ENCODE measurements at regions not wholly inside any gene's neighbourhood (a gene's known extent, or its start where the extent isn't known, plus 50 kb on each side); places are given as distances from the start of the nearest gene placed in this dataset.

GRCh38 chr6:146895101-146895771 is 296.5 kb downstream of the ADGB start:
- TF ChIP-seq POLR2A (IDR thresholded peaks at IDR 0.05; ENCODE audit: extremely low read depth, insufficient read length) (no peak), MYC (IDR thresholded peaks at IDR 0.05; ENCODE audit: low read depth, low read length) (no peak), MAX (IDR thresholded peaks at IDR 0.05; ENCODE audit: low read depth, low read length) (no peak), CTCF (IDR thresholded peaks at IDR 0.05; ENCODE audit: low read depth, low read length) (no peak)
- DNase-seq (ENCODE audit: low read depth), result no peak
- no peak overlapping the region for H3K4me3 ChIP-seq (ENCODE audit: low read depth, low read length)

- no peak for DNase-seq (ENCODE audit: low read depth)
- TF ChIP-seq MYC (IDR thresholded peaks at IDR 0.05; ENCODE audit: low read depth, low read length) (no peak), MAX (IDR thresholded peaks at IDR 0.05; ENCODE audit: low read depth, low read length) (no peak), CTCF (IDR thresholded peaks at IDR 0.05; ENCODE audit: low read depth, low read length) (no peak), POLR2A (IDR thresholded peaks at IDR 0.05; ENCODE audit: extremely low read depth, insufficient read length) (no peak)
- no peak overlapping the region for H3K4me3 ChIP-seq (ENCODE audit: low read depth, low read length)
Measured at GRCh38 chr6:146895772-146896061, 296.9 kb downstream of the ADGB start.

- no peak overlapping the region for H3K4me3 ChIP-seq (ENCODE audit: low read depth, low read length)
- TF ChIP-seq MAX (IDR thresholded peaks at IDR 0.05; ENCODE audit: low read depth, low read length), result no peak
- no peak for TF ChIP-seq CTCF (IDR thresholded peaks at IDR 0.05; ENCODE audit: low read depth, low read length)
- no peak for TF ChIP-seq POLR2A (IDR thresholded peaks at IDR 0.05; ENCODE audit: extremely low read depth, insufficient read length)
- TF ChIP-seq MYC (IDR thresholded peaks at IDR 0.05; ENCODE audit: low read depth, low read length), result no peak
- no peak for DNase-seq (ENCODE audit: low read depth)
Measured at GRCh38 chr6:146896062-146896813, 297.5 kb downstream of the ADGB start.

- TF ChIP-seq MYC (IDR thresholded peaks at IDR 0.05; ENCODE audit: low read depth, low read length), result no peak
- TF ChIP-seq MAX (IDR thresholded peaks at IDR 0.05; ENCODE audit: low read depth, low read length), result no peak
- TF ChIP-seq POLR2A (IDR thresholded peaks at IDR 0.05; ENCODE audit: extremely low read depth, insufficient read length), result no peak
- TF ChIP-seq CTCF (IDR thresholded peaks at IDR 0.05; ENCODE audit: low read depth, low read length), result no peak
- H3K4me3 ChIP-seq (ENCODE audit: low read depth, low read length), result no peak overlapping the region
- no peak for DNase-seq (ENCODE audit: low read depth)
Measured at GRCh38 chr6:146896960-146897701, 298.4 kb downstream of the ADGB start.

- no peak for DNase-seq (ENCODE audit: low read depth)
- TF ChIP-seq MAX (IDR thresholded peaks at IDR 0.05; ENCODE audit: low read depth, low read length), result no peak
- TF ChIP-seq CTCF (IDR thresholded peaks at IDR 0.05; ENCODE audit: low read depth, low read length), result no peak
- TF ChIP-seq MYC (IDR thresholded peaks at IDR 0.05; ENCODE audit: low read depth, low read length), result no peak
- TF ChIP-seq POLR2A (IDR thresholded peaks at IDR 0.05; ENCODE audit: extremely low read depth, insufficient read length), result no peak
- no peak overlapping the region for H3K4me3 ChIP-seq (ENCODE audit: low read depth, low read length)
Measured at GRCh38 chr6:146898069-146898887, 299.5 kb downstream of the ADGB start.
